ENCODE measurements at regions not wholly inside any gene's neighbourhood (a gene's known extent, or its start where the extent isn't known, plus 50 kb on each side); places are given as distances from the start of the nearest gene placed in this dataset.
A peak's percentile ranks its signal among the peaks of the same experiment; 100 is the strongest.

DNA sequence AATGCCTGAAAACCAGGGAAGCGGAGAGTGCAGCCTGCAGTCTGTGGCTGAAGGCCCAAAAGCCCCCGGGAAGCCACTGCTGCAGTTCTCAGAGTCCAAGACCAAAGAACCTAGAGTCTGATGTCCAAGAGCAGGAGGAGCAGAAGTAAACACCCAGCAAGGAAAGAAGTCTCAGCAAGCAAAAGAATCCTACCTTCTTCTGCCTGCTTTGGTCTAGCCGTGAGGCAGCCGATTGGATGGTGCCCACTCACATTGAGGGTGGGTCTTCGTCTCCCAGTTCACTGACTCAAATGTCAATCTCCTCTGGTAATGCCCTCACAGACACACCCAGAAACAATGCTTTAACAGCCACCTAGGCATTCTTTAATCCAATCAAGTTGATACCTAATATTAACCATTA is 217.5 kb downstream of the PLA2G4A start:
- H3K4me1 Mint-ChIP-seq (ENCODE audit: low read depth) = no peaks in the 10 kb centered on the region
- H3K4me3 Mint-ChIP-seq (ENCODE audit: unreplicated experiment) = no peak overlapping the region
- DNase-seq (ENCODE audit: low spot score) = no peak
- no peaks in the 10 kb centered on the region for H3K9me3 Mint-ChIP-seq (ENCODE audit: low read depth)
- no peak overlapping the region for H3K27ac Mint-ChIP-seq (ENCODE audit: unreplicated experiment)
- peaks cover 18% of the 10 kb centered on the region for H3K27me3 Mint-ChIP-seq (ENCODE audit: low read depth)
- no peaks in the 10 kb centered on the region for H3K36me3 Mint-ChIP-seq (ENCODE audit: low read depth)
- no peak for TF ChIP-seq CTCF (IDR thresholded peaks at IDR 0.05)

DNA sequence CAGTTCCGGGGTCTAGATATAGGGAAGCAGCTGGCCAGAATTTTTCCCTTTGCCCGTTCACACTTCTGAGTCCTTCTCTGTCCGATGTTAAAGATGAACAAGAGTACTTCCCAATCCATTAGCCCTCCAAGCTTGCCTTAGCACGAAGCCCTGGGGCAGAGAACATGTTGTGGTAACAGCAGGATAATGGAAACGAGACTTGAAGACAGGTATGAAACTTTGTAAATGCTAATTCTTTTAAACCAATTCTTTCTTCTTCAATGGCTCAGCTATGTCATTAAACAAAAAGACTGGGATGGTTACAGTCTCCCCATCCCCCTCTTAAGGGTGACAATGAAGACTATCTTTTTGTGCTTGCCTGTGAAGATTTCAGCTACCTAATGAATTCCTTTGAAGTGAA is 218.5 kb downstream of the PLA2G4A start:
- Mint-ChIP-seq H3K36me3 (ENCODE audit: low read depth) (no peaks in the 10 kb centered on the region), H3K4me1 (ENCODE audit: low read depth) (no peaks in the 10 kb centered on the region), H3K4me3 (ENCODE audit: unreplicated experiment) (no peak overlapping the region), H3K27me3 (ENCODE audit: low read depth) (peaks cover 15% of the 10 kb centered on the region), H3K9me3 (ENCODE audit: low read depth) (no peaks in the 10 kb centered on the region), H3K27ac (ENCODE audit: unreplicated experiment) (no peak overlapping the region)
- no peak for DNase-seq (ENCODE audit: low spot score)
- no peak for TF ChIP-seq CTCF (IDR thresholded peaks at IDR 0.05)

DNA sequence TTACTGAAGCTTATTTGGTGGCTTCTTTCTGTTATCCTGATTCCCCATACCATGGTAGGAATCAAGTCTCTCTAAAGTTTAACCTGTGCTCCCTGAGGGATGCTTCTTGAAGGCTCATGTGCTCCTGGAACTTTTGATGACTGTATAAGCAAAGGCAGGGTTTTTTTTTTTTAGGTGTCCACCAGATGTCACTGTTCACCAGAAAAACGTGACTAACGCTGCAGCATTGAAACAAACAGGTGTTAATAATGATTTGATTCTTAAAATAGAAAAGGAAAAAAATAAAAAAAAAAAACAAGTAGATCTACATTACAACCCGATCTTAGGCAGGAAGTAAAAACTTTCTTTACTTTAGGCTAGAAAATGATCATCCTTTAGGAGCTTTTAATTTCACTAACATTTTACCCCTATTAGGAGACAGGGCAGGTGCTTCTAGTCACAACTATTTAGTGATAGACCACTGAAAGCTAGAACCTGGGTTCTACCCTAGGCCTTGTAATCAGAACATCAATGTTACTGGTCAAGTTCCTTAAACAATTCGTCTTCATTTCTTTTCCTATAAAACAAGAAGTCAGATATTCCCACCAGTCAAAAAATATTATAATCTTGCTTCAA is 223.0 kb downstream of the PLA2G4A start:
- H3K4me3 Mint-ChIP-seq (ENCODE audit: unreplicated experiment) = no peak overlapping the region
- H3K27ac Mint-ChIP-seq (ENCODE audit: unreplicated experiment) = no peak overlapping the region
- no peaks in the 10 kb centered on the region for H3K9me3 Mint-ChIP-seq (ENCODE audit: low read depth)
- peak; percentile 84 for TF ChIP-seq CTCF (IDR thresholded peaks at IDR 0.05)
- DNase-seq (ENCODE audit: low spot score) = no peak
- H3K36me3 Mint-ChIP-seq (ENCODE audit: low read depth) = no peaks in the 10 kb centered on the region
- H3K27me3 Mint-ChIP-seq (ENCODE audit: low read depth) = peaks cover 22% of the 10 kb centered on the region
- no peaks in the 10 kb centered on the region for H3K4me1 Mint-ChIP-seq (ENCODE audit: low read depth)

DNA sequence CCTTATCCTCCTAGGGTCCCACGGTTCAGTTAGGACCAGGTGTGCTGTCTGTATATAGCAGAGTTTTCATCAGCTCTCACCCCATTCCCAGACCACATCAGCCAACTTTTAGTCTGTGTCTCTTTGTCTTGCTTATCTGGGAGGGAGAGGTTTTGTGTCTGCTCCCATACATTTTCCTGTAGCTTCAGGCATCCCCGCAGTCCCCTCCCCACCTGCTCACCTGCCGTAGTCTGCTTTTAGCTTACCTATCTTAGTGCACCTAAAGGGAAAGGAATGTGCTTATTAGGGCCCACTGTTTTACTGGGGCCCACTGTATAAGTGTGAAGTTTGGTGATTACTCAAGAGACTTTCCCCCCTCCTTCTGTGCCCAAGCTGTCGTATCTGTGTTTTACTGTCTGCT is 225.1 kb downstream of the PLA2G4A start:
- H3K9me3 Mint-ChIP-seq (ENCODE audit: low read depth) = no peaks in the 10 kb centered on the region
- H3K4me1 Mint-ChIP-seq (ENCODE audit: low read depth) = no peaks in the 10 kb centered on the region
- H3K27ac Mint-ChIP-seq (ENCODE audit: unreplicated experiment) = no peak overlapping the region
- TF ChIP-seq CTCF (IDR thresholded peaks at IDR 0.05) = no peak
- peaks cover 15% of the 10 kb centered on the region for H3K27me3 Mint-ChIP-seq (ENCODE audit: low read depth)
- DNase-seq (ENCODE audit: low spot score) = no peak
- H3K4me3 Mint-ChIP-seq (ENCODE audit: unreplicated experiment) = no peak overlapping the region
- H3K36me3 Mint-ChIP-seq (ENCODE audit: low read depth) = no peaks in the 10 kb centered on the region

GRCh38 chr1:187054862-187055757 is 226.4 kb downstream of the PLA2G4A start:
- no peak for DNase-seq (ENCODE audit: low spot score)
- H3K4me1 Mint-ChIP-seq (ENCODE audit: low read depth) = no peaks in the 10 kb centered on the region
- TF ChIP-seq CTCF (IDR thresholded peaks at IDR 0.05) = no peak
- peaks cover 17% of the 10 kb centered on the region for H3K27me3 Mint-ChIP-seq (ENCODE audit: low read depth)
- H3K36me3 Mint-ChIP-seq (ENCODE audit: low read depth) = no peaks in the 10 kb centered on the region
- H3K4me3 Mint-ChIP-seq (ENCODE audit: unreplicated experiment) = no peak overlapping the region
- H3K9me3 Mint-ChIP-seq (ENCODE audit: low read depth) = no peaks in the 10 kb centered on the region
- no peak overlapping the region for H3K27ac Mint-ChIP-seq (ENCODE audit: unreplicated experiment)

Measured in chondrocyte (in vitro differentiated cells).